GM03348 (cell line): ENCODE measurements at regions not wholly inside any gene's neighbourhood (a gene's known extent, or its start where the extent isn't known, plus 50 kb on each side); places are given as distances from the start of the nearest gene placed in this dataset.
"Not testable (repeated sequence)": the region's sequence is repeated elsewhere in the genome, so short reads cannot be mapped to it uniquely, and the experiment has no call there.

Experiments used
- DNase-seq: peaks from one replicate; pipeline ENCODE4 v3.0.0; 2012; ENCODE audit warnings: low spot score

DNA sequence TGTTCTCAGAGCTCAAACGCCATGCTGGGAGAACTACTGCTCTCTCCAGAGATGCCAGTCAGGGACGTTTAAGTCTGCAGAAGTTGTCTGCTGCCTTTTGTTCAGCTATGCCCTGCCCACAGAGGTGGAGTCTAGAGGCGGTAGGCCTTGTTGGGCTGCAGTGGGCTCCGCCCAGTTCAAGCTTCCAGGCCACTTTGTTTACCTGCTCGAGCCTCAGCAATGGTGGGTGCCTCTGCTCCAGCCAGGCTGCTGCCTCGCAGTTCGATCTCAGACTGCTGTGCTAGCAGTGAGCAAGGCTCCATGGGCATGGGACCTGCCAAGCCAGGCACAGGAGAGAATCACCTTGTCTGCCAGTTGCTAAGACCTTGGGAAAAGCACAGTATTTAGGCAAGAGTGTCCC, 869.3 kb downstream of the TMTC2 start:
- not testable (repeated sequence) for DNase-seq

DNA sequence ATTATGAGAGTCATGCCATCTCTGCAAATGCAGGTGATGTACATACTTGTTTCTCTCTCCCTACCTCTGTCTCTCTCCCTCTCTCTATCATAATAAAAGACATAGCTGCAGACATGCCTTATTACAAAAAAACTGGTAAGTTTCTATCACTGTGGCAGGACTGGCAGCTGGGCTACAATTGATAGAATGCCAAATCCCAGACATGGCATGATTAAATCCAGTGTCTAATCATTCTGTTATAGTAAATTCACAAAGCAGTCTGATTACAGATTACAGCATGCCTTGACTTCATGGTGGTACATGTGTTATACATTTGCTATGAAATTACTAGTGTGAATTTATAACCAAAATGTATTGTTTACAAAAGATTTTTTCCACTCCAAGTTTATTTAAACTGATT, 854.7 kb downstream of the TMTC2 start:
- no peak for DNase-seq

DNA sequence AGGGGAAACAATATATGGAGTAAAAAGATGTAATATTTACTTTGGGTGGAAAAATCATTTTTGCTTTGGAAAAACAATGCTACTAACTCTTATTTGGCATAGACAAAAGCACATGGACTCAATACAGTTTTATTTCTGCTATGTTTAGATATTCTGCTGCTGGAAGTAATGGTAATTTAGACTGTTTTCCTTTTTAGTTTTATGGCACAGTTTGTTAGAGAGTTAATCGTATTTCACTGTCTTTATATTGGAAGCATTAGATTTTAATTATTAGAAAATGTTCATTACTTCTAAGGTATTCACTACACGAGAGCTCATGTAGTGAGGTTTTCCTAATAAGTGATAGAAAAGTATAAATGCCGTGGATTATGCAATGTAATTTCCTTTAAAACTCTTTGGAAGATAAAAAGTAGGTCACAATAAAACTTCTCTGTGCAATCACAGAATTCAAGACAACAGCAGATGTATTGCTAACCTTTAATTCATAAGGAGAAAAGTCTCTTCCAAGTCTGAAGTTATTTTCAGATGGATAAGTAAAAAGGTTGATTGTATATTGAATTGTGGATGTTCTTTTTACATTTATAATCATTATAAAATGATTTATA, 851.8 kb downstream of the TMTC2 start:
- DNase-seq: no peak

DNA sequence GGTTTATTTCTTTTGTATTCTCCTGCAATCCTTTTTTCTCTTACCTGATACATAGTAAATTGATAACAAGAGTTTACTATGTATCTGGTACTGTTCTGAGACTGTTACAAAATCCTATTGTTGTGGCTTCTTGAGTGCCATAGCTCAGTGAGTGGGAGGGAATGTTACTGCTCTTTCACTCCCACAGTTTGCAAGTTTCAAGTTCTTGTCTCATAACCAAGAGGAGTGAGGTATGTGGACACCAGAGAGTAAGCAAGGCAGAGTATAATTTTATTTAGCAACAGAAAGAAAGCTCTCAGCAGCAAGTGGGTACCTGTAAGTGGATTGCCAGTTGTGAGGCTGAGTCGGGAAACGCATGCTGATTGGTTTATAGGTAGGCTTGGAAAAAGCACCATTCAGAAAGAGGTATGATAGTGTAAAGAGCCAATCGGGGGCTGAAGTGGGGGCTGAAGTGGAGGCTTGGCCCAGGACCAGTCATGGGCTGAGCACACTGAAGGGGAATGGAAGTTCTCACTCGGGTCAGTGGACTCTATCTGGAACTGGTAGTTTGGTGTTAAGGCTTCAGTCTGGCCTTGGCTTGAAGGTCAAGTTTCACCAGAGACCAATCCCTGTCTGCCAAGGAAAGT, 850.8 kb downstream of the TMTC2 start:
- DNase-seq: peak; percentile 16

DNA sequence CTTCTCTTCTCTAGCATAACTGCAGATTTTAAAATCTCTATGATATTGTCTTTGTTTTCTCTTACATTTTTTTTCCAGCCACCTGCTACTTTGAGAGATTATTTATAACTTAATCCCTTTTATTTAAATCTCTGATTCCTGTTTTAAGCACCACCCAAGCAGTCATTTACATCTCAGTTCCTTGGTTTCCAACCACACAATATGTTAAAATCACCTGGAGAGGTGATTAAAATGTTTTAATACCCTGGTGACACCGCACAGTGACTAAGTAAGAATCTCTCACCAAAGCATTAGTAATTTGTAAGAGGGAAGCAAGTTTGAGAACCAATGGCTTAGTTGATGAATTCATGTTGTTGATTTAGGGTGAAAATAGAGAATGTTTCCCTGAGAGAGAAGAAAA, 849.8 kb downstream of the TMTC2 start:
- DNase-seq: no peak

DNA sequence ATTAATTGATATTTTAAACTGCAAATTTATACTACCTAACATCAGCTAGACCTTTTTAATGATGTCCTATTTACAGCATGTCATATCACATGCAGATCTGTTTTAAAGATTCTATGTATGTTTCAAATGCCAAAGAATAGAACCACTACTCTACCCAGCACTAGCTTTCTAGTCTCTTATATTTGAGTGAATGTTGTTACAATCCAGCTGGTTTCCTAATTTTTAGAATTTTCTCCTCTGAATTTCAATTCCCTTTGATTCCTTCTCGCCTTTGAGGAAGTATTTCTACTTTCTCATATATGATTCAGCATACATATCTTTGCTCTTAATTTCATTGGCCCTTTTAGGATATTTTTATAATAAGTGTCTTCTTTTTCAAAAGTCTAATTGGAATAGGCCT, 841.9 kb downstream of the TMTC2 start:
- no peak for DNase-seq

DNA sequence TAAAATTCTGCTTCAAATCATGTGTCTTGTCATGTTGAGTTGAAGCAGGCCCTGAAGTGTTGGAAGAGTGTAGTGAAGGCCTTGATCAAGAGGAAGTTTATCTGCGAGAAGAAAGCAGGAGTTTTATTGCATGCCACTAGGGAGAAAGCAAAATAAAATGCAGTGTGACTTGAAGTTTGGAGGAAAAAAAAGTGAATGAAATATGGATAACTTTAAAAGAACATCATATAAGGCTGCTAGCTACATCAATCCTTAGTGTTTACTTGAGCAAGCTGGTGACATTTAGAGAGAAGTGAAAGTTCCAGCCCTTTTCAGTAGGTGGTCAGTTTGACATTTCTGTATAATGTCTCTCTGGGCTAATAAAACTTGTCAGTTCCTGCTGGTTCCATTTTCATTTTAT, 841.1 kb downstream of the TMTC2 start:
- no peak for DNase-seq

DNA sequence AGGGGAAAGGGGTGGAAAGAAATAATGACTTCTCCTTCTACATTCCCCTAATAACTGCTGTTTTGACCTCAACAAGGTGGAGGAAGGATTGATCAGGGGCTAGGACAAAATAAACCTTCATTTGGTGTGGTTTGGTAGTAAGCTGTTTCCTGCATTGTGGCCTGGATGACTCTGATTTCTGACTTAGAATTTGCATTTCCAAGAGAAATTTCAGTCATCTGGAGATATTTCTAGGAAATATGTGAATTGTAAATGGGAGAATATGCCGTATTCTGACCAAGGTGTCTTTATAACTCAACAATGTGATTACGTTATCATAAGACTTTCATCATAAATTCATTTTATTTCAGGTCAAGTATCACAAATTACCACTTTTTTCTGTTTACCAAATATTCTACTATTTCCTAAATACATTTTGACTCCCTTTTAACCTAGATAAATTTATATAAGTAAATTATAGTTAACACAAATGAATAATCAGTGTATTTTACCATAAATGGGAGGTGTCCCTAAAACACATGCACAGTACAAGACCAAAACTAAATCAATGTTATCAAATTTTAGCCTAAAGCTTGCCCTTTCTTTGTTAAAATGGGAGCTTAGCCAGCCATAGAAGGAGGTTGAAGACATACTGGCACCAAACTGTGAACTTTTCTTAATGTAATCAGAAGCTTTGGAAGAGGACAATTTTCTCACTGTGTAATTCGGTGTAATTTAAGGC, 828.8 kb downstream of the TMTC2 start:
- no peak for DNase-seq

DNA sequence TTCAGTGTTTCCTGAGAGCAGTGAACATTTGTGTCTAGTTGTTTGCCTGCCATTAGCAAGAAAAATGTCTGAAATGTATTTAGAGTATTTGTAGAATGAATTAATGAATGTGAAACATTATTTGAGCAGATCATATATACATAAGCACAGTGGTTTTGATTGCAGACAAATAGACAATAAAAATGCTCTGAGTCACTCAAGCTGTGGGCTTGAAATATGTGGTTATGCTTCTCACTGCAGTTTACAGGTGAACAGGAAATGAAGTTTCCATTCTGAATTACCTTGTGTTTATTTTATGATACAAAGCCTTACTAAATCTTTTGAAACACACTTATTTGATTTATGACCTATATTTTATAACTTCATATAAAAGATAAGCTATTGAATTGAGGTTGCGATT, 827.7 kb downstream of the TMTC2 start:
- DNase-seq: no peak

DNA sequence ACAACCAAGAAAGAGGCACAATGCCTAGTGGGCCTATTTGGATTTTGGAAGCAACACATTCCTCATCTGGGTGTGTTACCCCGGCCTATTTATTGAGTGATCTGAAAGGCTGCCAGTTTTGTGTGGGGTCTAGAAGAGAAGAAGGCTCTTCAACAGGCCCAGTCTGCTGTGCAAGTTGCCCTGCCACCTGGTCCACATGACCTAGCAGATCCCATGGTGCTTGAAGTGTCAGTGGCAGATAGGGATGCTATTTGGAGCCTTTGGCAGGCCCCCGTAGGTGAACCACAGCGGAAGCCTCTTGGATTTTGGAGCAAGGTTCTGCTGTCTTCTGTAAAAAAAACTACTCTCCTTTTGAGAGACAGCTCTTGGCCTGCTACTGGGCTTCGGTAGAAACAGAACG, 820.1 kb downstream of the TMTC2 start:
- DNase-seq: no peak

DNA sequence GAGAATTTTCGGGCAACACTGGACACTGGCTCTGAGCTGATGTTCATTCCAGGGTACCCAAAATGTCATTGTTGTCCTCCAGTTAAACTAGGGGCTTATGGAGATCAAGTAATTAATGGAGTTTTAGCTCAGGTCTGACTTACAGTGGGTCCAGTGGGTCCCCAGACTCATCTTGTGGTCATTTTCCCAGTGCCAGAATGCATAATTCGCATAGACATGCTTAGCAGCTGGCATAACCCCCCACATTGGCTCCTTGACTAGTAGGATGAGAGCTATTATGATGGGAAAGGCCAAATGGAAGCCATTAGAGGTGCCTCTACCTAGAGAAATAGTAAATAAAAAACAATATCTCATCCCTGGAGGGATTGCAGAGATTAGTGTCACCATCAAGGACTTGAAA, 818.9 kb downstream of the TMTC2 start:
- no peak for DNase-seq

DNA sequence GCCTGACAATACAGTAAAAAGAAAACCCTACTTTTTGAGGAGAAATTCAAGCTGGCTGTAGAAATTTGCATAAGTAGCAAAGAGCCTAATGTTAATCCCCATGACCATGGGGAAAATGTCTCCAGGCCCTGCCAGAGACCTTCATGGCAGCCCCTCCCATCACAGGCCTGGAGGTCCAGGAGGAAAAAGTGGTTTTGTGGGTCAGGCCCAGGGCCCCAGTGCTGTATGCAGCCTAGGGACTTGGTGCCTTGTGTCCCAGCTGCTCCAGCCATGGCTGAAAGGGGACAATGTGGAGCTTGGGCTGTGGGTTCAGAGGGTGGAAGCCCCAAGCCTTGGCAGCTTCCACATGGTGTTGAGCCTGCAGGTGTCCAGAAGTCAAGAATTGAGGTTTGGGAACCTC, 813.2 kb downstream of the TMTC2 start:
- not testable (repeated sequence) for DNase-seq

DNA sequence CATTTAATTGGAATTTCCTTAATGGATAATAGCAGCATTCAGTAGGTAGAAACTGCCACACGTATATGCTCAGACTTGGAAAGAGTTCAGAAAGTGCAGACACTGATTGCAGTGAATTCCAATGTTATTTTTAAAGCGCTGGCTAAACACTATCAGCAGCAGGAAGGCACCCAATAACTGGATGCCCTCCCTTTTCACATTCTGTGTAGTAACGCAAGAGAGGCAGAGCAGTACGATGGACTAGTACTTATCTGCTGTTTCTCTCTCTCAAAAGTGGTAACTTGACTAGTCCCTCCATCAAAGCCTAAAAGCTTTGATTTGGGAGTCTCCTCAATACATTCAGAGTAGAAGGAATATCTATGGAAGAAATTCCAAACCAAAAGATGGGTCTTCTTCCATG, 791.0 kb downstream of the TMTC2 start:
- no peak for DNase-seq

DNA sequence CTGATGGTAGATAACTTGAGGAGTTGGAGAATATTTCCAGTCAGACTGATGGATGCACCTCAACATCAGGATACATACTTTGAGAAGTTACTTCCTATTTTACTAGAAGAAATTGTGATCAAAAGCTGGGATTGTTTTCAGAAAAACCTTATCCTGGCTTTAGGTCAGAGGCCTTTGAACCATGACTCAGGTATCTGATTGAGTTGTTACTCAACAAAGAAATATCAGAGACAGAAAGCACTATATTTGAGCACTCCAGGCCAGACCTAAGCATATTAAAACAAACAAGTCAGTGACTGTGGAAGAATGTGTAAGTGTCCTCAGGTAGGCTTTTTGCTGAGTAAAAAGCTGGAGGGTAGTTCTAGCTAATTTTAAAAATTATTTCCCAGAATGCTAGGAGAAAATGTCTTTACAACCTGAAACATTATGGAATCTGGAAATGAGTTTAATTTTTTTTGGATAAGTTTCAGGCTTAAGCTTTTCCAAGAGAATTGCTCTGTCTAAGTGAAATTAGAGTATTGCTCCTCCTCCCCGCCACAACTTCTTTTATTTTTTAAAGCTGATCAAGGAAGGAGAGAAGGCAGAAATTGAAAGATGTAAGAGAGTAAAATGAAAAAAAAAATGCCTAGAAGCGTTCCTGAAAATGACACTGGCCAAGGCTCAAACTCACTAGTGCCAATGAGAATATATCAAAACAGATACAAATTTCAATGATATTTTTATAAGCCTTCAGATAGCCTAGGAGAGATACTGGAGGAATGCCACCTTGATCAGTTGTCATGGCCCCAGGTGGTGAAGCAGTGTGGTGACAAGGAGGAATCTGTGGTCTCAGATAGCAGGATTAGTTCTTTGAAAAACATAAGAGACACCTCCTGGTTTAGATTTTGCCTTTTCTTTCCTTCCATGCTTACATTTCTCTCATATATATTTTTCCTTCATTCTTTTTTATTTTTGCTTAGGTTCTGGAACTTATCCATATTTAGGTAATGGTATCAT, 790.3 kb downstream of the TMTC2 start:
- DNase-seq: no peak

DNA sequence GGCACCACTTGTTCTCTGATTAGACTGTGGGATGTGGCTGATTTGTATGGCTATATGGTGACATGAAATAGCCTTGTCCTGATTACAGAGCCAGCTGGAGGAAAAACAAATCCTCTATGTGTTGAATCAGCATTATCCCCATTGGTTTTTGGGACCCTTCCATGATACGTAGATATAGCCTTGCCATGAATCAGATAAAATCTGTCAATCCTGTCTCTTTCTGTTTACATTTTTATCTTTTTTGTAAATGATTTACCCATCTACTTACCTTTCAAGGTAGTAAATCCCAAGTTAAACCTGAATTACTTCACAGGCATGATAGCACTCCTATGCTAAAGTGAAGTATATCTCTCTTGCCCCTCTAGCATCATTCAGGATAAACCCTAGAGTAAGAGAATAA, 789.3 kb downstream of the TMTC2 start:
- no peak for DNase-seq

DNA sequence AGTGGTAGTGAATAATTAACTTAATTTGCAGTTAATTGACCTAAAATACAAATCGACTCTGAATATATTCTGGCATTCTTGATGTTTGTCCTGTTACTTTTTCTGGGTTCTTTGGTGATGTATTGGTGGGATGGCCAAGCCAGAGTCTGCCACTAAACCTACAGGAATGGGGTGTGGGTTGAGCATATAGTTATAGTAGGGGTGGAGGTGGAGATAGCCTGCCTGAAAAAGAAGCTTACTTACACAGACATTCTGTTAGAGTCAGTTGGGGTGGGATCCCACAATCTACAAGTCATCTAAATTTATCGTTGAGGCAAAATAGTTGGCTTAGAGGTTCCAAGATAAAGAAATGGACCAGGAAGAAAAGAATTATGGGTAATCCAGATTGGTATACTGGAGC, 787.7 kb downstream of the TMTC2 start:
- no peak for DNase-seq

DNA sequence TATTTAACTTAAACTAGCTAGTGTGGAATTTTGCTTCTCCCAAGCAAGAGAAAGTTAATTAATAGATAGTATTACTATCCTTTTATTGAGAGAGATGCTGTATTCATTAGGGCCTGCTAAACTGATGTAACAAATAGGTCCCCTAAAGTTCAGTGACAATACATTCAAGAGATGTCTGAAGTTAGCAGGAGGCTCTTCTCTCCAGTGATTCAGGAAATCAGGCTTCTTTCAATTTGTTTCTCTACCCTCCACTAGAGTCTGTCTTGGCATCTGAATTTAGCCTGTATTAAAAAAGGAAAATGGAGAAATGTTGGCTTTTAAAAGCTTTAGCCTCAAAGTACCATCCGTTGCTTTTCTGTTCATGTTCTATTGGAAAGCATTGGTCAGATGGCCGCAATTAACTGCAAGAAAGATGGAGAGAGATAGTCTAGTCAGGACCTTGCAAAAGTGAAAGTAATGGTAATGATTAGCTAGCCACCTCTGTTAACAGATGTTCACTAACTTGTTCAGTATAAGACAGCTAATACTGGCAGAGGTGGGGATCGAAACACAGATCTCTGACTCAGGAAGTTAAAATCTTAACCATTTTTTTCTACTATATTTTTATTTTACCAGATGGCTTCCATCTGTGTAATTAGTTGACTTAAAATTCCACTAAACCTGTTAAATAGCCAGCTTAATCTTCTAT, 786.8 kb downstream of the TMTC2 start:
- DNase-seq: peak; percentile 35

DNA sequence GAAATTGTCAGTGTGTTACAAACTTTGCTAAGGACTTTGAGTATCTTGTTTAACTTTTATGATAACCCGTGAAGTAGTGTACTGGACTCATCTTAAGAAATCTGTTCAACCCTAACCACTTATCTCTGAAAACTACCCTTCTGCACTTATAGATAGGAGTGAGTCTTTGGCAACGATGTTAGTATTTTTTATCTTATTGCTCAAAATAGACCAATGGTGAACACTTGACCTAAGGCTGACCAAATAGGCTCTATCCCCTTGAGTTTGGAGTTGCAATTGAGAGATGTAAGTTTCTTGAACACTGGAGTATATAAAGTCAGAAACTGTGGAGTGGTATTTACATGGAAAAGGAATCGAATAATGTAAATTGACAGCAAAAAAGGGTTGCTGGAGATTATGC, 786.1 kb downstream of the TMTC2 start:
- DNase-seq: no peak

DNA sequence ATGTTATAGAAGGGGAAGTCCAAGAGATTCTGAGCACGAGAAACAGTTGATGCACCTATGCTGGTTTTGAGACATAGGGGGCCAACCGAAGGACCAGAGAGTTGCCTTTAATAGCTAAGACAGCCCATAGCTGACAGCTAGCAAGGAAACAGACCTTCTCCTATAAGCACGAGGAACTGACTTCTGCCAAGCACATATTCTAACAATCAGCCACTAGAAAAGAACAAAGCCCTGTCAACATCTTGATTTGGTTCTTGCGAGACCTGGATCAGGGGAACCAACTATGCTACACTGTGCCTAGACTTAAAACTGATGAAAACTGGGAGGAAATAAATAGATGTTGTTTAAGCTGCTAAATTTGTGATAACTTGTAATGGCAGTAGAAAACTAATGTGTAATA, 785.6 kb downstream of the TMTC2 start:
- no peak for DNase-seq

DNA sequence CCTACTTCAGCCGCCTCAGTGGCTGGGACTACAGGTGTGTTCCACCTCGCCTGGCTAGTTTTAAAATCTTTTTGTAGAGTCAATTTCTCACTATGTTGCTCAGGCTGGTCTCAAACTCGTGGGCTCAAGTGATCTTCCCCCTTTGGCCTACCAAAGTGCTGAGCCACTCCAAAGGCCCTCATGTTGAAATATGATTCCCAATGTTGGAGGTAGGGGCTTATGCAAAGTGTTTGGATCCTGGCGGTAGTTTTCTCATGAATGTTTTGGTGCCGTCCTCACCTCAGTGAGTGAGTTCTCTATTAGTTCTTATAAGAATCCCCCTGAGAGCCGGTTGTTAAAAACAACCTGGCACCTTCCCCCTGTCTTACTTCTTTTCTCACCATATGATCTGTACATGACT, 784.6 kb downstream of the TMTC2 start:
- DNase-seq: no peak

DNA sequence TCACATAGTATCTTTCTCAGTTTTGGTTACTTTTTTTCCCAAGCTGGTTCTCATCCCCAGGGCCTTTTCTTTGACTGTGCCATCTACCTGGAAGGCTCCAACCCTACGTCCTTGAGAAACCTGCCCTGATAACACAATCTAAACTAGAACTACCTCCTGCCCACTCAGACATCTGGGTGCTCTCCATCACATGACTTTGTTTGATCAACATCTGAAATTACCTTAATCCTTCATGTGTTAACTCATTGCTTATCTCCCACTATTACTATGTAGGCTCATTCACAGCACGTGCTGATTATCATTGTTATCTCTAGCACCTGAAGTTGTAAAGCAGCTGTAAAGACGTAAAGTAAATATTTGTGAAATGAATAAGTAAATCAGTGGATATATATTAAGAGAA, 784.0 kb downstream of the TMTC2 start:
- DNase-seq: no peak
